DMS53 (cell line): ENCODE measurements at regions not wholly inside any gene's neighbourhood (a gene's known extent, or its start where the extent isn't known, plus 50 kb on each side); places are given as distances from the start of the nearest gene placed in this dataset.
A peak's percentile ranks its signal among the peaks of the same experiment; 100 is the strongest.
"Not testable (repeated sequence)": the region's sequence is repeated elsewhere in the genome, so short reads cannot be mapped to it uniquely, and the experiment has no call there.

Experiments used
- DNase-seq: peaks from one replicate; lab custom pipeline; 2025; lab: John Stamatoyannopoulos, UW

DNA sequence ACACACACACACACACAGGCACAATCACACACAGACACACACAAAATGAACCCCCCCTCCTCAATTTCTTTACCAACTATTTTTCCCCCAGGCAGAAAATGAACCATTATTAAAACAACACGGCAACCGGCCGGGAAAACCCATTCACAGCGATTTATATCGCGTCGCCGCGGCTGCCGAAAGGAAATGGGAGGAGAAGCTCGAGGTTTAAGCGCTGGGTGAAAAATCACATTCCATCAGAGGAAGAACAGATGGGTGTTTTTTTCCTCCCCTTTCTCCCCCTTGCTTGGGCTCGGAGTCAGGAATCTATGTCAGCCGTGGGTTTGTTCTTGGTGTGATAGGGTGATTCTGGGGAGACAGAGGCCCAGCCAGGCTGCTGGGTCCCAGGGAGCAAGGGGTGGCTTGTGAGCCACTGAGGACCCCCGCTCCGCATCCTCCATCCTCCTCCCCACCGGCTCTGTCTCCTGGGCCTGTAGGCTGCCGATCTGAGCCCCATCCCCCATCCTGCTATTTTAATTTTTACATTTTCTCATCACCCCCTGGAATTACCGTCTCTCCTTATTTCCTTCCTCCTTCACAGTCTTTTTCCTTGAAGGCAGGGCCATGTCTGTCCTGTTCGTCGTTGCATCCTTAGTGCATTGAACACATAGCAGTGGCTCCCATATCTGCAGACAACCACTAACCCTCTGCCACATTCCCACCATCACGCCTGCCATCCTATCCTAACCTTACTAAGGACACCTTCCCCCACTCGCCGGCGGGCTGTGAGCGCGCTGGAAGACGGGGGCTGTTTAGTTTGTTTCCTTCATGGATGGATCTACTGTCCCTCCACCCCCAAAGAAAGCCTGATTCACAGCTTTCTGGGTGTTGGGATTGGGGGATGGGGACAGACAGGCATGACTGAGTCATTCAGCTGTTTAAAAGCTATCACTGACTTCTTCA lies 137.7 kb downstream of the CRLF3 start:
- DNase-seq: not testable (repeated sequence)

DNA sequence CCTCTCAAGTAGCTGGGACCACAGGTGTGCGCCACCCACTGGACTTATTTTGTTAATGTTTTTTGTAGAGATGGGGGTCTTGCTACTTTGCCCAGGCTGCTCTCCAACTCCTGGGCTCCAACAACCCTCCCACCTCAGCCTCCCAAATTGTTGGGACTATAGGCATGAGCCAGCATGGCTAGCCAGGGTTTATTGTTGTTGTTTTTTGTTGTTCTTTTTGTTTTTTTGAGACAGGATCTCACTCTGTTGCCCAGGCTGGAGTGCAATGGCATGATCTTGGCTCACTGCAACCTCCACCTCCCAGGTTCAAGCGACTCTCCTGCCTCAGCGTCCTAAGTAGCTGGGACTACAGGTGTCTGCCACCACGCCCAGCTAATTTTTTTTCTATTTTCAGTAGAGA lies 142.2 kb downstream of the CRLF3 start:
- DNase-seq: not testable (repeated sequence)

DNA sequence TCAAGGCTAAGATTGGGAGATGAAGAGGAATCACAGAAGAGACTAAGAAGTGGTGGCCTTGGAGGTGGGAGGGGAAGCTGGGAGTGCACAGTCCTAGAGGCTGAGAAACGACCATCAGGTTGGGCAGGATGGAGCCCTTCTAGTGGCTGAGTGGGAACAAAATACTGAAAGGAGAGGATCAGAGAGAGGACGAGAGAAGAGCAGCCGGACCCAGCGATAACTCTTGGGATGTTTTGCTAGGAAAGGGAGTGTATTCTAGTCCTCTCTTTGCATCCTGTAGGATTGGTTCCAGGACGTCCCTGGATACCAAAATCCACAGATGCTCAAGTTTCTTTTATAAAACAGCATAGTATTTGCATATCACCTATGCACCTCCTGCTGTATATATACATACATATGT lies 143.8 kb downstream of the CRLF3 start:
- DNase-seq: not testable (repeated sequence)

DNA sequence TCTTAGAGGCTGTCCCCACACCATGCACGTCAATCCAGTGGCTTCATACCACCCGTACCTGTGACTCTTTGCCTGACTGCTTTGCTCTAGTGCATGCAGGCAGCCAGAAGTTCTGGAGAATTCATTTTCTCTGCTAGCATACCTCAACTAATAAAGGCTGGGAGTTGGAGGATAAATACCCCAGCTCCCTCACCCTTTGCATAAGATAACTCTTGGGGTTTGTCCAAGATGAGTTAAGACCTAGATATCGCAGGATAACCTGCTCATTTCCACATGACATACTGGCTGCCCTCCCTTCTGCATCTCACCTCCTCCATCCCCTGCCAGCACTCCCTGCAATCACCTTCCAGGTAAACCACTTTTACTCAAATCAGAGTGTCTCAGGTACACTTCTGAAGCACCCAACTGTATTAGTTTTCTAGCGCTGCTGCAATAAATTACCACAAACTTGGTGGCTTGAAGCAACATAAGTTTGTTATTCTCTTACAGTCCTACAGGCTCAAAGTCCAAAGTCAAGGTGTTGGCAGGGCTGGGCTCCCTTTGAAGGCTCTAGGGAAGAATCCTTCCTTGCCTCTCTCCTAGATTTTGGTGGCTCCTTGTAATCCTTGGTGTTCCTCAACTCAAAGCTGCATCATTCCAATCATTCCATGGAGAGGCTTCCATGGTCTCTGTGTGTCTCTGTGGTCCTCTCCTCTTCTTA lies 146.8 kb downstream of the CRLF3 start:
- DNase-seq: no peak

DNA sequence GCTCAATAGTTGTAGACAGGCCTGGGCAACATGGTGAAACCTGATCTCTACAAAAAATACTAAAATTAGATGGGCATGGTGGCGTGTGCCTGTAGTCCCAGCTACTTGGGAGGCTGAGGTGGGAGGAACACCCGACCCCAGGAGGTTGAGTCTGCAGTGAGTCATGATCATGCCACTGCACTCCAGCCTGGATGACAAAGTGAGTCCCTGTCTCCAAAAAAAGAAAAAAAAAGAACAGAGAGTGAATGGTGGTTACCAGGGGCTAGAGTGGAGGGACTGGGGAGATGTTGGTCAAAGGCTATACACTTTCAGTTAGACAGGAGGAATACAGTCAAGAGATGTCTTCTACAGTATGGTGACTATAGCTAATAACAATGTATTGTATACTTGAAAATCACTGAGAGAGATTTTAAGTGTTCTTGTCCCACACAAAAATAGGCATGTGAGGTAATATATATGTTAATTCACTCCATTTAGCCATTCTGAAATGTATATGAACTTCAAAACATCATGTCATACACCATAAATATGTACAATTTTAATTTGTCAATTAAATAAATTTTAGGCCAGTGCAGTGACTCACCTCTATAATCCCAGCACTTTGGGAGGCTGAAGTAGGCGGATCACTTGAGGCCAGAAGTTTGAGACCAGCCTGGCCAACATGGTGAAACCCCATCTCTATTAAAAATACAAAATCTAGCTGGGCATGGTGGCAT lies 148.6 kb downstream of the CRLF3 start:
- not testable (repeated sequence) for DNase-seq

DNA sequence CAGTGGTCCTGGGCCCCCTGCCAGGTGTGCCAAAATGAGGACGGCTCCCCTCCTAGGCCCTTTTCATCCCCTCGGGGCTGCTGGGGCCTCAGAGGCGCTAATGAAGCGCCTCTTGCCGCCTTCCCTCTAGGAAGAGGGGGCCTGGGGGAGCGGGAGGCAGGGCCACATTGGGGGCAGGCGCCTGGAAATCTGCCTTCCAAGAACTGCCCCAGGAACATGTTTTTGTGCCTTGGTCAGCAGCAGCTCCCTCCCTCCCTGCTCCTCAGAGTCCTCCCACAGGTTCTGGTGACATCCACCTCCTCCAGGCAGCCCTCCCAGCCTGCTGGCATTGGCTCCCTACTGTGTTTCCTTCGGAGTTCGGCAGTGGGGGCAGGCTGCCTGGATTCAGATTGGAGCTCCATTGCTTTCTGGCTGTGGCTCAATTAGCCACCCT lies 155.3 kb downstream of the CRLF3 start:
- DNase-seq: not testable (repeated sequence)

DNA sequence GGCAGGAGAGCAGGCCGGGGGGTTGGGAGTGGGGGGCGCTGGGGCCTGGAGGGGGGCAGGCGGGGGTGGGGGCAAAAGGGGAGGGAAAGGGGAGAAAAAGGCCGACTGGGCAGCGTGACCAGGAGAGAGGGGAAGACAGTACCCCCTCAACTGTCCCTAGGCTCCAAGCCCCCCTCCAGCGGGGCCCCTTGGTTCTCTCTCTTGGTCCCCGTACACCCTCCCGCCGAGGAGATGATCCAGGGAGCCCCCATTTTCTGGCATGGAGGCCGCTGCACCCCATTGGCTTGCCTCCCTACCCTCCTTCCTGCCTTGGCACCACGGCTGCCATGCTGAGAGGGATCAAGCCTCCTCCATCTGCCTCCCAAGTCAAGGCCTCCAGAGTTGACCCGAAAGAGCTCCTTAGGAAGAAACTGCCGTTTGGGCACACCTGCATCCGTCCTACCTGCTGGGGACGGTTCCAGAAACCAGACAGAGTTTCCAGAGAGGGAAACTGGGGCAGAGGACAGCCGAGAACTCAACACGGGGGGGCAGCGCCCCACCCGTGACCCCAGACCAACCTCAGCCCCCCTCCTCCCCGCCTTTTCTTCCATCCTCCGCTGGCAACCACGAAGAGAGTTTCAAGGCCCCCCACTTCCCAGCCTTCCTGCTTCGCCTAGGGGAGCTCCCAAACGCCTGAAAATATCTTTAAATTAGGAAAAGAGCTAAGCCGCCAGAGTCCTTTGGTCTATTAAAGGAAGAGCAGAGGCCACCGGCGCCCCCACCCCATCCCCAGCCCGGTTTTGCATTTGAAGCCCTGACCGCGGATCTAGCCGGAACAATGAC lies 155.9 kb downstream of the CRLF3 start:
- not testable (repeated sequence) for DNase-seq

DNA sequence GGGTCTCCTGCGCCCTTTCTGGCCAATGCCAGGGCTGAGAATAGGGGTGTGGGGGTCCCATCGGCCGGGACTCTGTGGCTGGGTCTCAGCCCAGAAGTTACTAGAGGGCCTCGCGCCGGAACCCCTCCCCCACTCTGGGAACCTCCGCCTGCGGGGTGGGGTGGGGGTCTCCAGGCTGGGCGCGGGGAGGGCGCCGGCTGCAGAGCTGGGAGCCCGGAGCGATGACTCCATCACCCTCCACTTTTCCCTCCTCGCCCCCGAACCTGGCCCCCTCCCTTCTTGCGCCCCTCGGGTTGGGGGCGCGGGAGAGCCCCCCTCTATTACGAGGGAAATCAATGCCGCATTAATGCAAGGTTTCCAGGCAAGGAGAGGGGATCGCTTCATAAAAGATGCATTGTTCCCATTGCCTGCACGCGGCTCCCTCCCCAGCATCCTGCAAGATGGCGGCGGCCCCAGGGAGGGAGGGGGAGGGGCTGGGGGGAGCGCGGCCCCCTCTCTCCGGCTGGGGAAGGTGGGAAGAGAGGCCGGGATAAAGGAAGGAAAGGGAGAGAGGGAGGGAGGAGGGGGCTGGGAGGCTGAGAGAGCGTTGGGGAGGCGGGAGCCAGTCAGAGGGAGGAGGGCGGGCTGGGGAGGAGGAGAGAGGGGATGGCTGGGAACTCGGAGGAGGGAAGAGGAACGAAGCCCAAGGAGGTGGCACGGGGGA lies 156.7 kb downstream of the CRLF3 start:
- peak; percentile 69 for DNase-seq

DNA sequence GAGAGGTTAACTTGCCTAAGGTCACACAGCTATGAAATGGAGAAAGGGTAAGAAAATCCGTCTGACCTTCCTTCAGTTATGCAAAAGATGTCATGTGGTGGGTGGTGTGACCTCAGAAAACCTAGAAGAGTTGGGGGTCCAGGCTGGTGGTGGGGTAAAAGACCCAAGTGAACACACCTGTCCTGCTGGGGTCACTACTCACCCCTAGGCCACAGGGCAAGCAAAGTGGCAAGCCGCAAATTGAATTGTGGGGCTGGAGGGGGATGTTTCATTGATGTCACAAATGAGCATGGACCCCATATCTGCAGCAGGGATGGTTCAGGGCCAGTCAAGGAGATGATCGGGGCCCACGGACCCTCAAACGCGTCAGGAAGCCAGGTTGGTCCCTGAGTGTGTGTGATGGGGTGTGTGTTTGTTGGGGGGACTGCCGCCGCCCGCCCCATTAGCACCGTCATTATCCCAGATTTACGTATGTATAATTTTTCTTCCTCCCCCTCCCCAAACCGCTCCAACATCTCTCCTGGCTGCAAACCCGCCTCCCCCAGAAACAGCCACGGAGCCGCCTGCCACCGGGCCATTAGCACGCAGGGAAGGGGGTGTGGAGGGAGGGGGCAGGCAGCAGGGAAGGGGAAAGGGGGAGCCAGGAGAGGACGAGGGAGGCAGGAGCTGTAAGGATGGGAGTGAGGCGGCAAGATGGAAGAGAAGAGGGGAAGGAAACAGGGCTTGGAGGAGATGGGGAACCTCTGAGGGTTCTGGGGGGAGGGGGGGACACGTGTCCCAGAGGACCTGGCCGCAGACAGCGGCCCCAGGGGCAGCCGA lies 157.4 kb downstream of the CRLF3 start:
- DNase-seq: not testable (repeated sequence)

DNA sequence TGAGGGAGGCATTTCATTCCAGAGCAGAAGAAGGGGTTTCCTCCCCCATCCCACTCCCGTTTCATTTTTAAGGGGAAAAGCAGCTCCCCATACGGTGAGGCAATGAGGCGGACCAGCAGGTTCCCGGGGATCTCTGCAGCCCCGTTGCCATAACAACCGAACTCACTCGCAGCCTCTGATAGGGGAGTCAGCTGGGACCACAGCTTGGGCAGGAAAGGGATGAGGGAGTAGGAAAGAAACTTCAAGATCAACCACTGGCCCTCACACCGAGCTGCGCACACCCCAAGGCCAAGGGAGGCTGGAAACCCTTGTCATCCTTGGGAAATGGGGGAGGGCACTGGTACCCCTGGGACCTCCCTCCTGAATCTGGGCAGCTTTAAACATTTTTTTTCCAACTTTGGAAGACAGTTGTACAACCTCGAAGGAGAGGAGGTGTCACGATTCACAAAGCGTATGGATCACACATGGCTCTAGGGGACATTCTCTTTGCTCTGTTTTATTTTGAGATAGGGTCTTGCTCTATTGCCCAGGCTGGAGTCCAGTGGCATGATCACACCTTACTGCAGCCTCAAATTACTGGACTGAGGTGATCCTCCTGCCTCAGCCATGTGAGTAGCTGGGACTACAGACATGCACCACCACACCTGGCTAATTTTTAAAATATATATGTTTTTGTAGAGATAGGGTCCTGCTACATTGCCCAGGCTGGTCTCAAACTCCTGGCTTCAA lies 160.6 kb downstream of the CRLF3 start:
- DNase-seq: peak; percentile 45

DNA sequence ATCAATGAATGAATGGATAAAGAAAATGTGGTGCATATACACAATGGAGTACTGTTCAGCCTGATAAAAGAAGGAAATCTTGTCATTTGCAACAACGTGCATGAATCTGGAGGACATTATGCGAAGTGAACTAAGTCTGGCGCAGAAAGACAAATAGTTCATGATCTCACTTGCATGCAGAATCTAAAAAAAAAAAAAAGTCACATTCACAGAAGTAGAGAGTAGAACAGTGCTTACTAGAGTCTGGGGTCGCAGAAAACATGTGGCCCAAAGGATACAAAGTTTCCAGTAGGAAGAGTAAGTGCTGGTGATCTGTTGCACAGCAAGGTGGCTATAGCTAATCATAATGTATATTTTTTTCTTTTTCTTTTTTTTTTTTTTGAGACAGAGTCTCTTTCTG lies 167.3 kb downstream of the CRLF3 start:
- DNase-seq: not testable (repeated sequence)

DNA sequence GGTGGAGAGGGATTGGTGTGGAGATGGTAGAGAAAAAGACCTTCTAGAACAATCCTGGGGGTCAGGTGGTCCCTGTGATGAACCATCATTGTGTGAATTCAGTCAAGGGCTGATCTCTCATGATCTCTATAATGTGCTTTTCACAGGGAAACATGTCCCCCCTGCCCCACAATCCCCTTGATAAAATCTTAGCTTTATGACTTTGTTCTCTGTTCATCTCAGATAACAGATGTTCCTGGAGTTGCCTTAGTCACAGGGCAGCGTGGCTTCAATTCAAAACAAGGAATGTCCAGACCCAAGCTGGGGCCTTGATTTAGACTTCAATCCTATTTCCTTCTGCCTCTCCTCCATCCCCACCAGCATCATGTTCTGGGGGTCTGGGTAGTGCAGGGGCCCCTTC lies 171.5 kb downstream of the CRLF3 start:
- not testable (repeated sequence) for DNase-seq

DNA sequence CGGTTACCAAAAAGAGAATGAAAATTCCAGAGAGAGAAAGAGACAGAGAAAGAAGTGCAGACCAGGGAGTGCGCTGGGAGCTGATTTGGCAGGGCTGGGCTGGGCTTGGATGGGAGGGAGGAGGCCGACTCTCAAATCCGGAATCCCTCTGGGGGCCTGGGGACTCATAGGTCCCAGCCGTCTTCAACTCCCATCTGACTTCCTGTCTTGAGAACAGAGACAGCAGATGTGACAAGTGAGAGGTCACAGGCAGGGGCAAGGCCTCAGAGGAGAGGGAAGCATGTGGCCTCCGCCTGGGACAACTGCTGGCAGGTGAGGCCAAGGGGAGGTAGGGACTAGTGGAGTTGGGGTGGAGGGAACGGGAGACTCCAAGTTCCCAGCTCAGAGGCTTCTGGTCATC lies 172.9 kb downstream of the GOSR1 start:
- not testable (repeated sequence) for DNase-seq

DNA sequence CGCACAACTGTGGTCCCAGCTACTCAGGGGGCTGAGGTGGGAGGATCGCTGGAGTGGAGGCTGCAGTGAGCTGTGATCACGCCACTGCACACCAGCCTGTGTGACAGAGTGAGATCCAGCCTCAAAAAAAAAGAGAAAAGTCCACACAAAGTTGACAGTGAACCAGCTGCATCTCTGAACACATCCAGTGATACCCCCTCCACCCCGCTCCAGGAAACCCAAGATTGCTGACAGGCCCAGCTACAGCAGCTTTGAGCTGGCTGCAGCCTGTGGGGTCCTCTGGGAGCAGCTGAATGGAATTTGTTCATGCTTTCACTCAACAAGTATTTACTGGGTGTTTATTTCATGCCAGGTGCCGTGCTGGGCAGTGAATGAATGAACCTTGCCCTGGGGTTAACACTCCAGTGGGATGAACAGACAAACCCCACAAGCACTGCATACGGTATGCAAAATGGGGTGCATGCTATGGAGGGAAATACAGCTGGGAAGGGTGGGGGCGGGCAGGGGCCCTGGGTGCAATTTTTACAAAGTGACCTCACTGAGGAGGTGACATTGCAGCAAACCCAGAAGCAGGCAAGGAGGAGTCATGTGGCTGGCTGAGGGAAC lies 170.9 kb downstream of the GOSR1 start:
- DNase-seq: not testable (repeated sequence)

DNA sequence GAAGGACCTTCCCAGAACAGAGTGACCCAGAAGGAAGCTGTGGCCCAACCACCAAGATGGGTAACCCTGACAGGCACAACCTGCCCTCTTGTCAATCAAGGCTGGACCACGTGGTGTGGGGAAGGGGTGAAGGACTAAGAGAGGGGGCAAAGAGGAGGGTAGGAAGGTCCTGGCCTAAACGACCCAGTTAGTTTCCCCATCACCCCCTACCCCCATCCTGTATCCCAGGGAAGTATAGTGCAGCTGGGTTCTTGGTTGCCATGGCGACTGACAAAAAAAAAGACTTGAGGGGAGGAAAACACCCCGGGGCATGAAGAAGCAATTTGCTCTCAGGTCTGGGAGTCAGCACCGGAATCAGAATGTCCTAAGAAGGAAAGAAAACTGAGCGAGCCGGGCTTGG lies 168.7 kb downstream of the GOSR1 start:
- peak; percentile 50 for DNase-seq

DNA sequence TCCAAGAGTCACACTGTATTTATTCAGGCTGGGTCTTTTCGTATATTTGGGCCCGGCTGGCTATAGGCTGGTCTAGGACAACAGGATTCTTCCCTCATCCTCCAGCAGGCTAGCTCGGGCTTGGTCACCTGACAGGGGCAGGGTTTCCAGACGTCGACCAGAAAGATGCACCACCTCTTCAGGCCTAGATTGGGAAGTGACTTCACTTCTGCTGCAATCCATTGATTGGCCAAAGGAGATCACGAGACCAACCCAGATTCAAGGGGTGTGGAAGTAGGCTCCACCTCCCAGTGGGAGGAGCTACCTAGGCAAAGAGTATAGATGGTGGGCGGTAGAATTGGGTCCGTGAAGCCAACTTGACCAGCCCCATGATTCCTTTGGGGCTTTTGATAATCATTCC lies 167.5 kb downstream of the GOSR1 start:
- DNase-seq: not testable (repeated sequence)

DNA sequence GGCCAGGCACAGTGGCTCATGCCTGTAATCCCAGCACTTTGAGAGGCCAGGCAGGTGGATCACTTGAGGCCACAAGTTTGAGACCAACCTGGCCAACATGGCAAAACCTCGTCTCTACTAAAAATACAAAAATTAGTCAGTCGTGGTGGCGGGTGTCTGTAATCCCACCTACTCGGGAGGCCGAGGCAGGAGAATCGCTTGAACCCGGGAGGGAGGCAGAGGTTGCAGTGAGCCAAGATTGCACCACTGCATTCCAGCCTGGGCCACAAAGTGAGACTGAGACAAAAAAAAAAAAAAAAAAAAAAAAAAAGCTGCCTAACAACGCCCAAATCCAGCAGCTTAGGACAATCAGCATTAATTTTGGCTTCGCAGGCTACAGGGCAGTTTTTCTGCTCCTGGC lies 167.1 kb downstream of the GOSR1 start:
- DNase-seq: not testable (repeated sequence)

DNA sequence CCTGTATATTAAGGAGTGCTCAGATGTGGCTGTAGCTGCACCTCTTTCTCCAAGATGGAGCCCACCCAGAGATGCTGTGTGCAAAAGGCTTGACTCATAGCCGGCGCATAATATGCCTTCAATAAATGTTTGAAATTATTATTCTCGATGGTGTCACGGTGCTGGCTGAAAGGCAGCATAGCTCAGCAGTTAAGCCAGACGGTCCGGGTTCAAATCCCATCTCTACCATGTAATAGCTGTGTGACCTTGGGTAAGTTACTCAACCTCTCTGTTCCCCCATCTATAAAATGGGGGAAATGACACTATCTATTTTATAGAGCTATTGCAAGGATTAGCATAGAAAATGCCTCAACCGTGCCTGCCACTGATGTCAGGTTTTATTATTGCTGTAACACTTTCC lies 164.2 kb downstream of the GOSR1 start:
- DNase-seq: not testable (repeated sequence)

DNA sequence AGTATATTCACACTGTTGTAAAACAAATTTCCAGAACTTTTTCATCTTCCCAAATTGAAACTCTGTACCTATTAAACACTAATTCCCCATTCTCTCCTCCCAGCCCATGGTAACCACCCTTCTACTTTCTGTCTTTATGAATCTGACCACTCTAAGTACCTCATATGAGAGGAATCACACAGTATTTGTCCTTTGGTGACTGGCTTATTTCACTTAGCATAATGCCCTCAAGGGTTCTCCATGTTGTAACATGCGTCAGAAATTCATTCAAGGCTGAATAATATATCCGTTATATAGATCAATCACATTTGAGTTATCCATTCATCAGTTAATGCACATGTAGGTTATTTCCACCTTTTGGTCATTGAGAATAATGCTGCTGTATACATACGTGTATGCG lies 162.2 kb downstream of the GOSR1 start:
- DNase-seq: not testable (repeated sequence)
